ENCODE measurements at regions not wholly inside any gene's neighbourhood (a gene's known extent, or its start where the extent isn't known, plus 50 kb on each side); places are given as distances from the start of the nearest gene placed in this dataset.
A peak's percentile ranks its signal among the peaks of the same experiment; 100 is the strongest.

- H3K4me3 ChIP-seq: no peak overlapping the region
- no peak for TF ChIP-seq CTCF (IDR thresholded peaks at IDR 0.05)
- H3K36me3 ChIP-seq: no peaks in the 10 kb centered on the region
- peaks cover 16 to 18% of the 10 kb centered on the region in 2 donors for H3K4me1 ChIP-seq
- no peak overlapping the region for H3K27ac ChIP-seq
- no peaks in the 10 kb centered on the region for H3K9me3 ChIP-seq
- peaks cover 59 to 100% of the 10 kb centered on the region in 2 donors for H3K27me3 ChIP-seq
- peak in 1 of 4 donors; percentile 55 for DNase-seq
- intact Hi-C loops (cut with DNase I): no loop called here
- peak; percentile 51 for ATAC-seq
Measured at GRCh38 chr1:90834886-90835660, 118.0 kb upstream of the BARHL2 start.

- no peaks in the 10 kb centered on the region for H3K9me3 ChIP-seq
- DNase-seq (no peak), ATAC-seq (no peak)
- H3K27me3 ChIP-seq: peaks cover 59 to 100% of the 10 kb centered on the region in 2 donors
- no peak for TF ChIP-seq CTCF (IDR thresholded peaks at IDR 0.05)
- no peak overlapping the region for H3K27ac ChIP-seq
- no peaks in the 10 kb centered on the region for H3K36me3 ChIP-seq
- H3K4me1 ChIP-seq: peaks cover 16 to 18% of the 10 kb centered on the region in 2 donors
- intact Hi-C loops (cut with DNase I): no loop called here
- H3K4me3 ChIP-seq: no peak overlapping the region
Measured at GRCh38 chr1:90834354-90834885, 117.3 kb upstream of the BARHL2 start.

GRCh38 chr1:90833466-90834110 lies 116.5 kb upstream of the BARHL2 start:
- no peak for ATAC-seq
- no peak for TF ChIP-seq CTCF (IDR thresholded peaks at IDR 0.05)
- peaks cover 59 to 96% of the 10 kb centered on the region in 2 donors for H3K27me3 ChIP-seq

GRCh38 chr1:90831910-90832309 lies 114.8 kb upstream of the BARHL2 start:
- peaks cover 52 to 79% of the 10 kb centered on the region in 2 donors for H3K27me3 ChIP-seq
- no peak for ATAC-seq
- intact Hi-C loops (cut with DNase I): no loop called here

More at GRCh38 chr1:90833466-90834110, 116.5 kb upstream of the BARHL2 start:
- no peak for DNase-seq
- intact Hi-C loops (cut with DNase I): no loop called here
- Histone ChIP-seq H3K27ac (no peak overlapping the region), H3K36me3 (no peaks in the 10 kb centered on the region), H3K4me3 (no peak overlapping the region), H3K9me3 (no peaks in the 10 kb centered on the region), H3K4me1 (peaks cover 16 to 18% of the 10 kb centered on the region in 2 donors)

More at GRCh38 chr1:90831910-90832309, 114.8 kb upstream of the BARHL2 start:
- H3K9me3 ChIP-seq: no peaks in the 10 kb centered on the region
- H3K4me1 ChIP-seq: peaks cover 16 to 18% of the 10 kb centered on the region in 2 donors
- no peak for DNase-seq
- no peak for TF ChIP-seq CTCF (IDR thresholded peaks at IDR 0.05)
- H3K27ac ChIP-seq: no peak overlapping the region
- no peaks in the 10 kb centered on the region for H3K36me3 ChIP-seq
- H3K4me3 ChIP-seq: no peak overlapping the region
